HepG2 (cell line): ENCODE measurements at regions not wholly inside any gene's neighbourhood (a gene's known extent, or its start where the extent isn't known, plus 50 kb on each side); places are given as distances from the start of the nearest gene placed in this dataset.

Experiments used
- ARNTL ChIP-seq: sonication (generic); formaldehyde crosslinking; IDR thresholded peaks from 2 replicates; pipeline ENCODE4 v1.4.0; 2020; ENCODE audit warnings: mild to moderate bottlenecking, missing genetic modification reagents
- ASH2L ChIP-seq: fragments of 300-600, 200-600 bp; sonication (generic); IDR thresholded peaks from 2 replicates; pipeline ENCODE4 v1.7.0; 2017; ENCODE audit warnings: low read depth, mild to moderate bottlenecking, moderate library complexity, mixed read lengths, low read length; ENCODE audit not compliant: insufficient read length
- ATF1 ChIP-seq: IDR thresholded peaks from 2 replicates; pipeline ENCODE4 v1.6.1; 2016; ENCODE audit warnings: mild to moderate bottlenecking, control low read depth
- DDIT3 ChIP-seq: sonication (generic); formaldehyde crosslinking; IDR thresholded peaks from 2 replicates; pipeline ENCODE4 v1.4.0; 2020; ENCODE audit warnings: mild to moderate bottlenecking, missing genetic modification reagents
- ELF4 ChIP-seq: sonication (generic); formaldehyde crosslinking; IDR thresholded peaks from 2 replicates; pipeline ENCODE4 v1.5.0; 2020; ENCODE audit warnings: missing genetic modification reagents, mild to moderate bottlenecking, moderate library complexity, borderline replicate concordance
- HDAC1 ChIP-seq: sonication (generic); formaldehyde crosslinking; IDR thresholded peaks from 2 replicates; pipeline ENCODE4 v1.5.1; 2020; ENCODE audit warnings: mild to moderate bottlenecking, missing genetic modification reagents
- HNRNPUL1 ChIP-seq: fragments of 200-400 bp; formaldehyde crosslinking; IDR thresholded peaks from 2 replicates; pipeline ENCODE4 v1.6.1; 2017; ENCODE audit warnings: low read depth, mild to moderate bottlenecking, low read length, moderate library complexity
- JUND ChIP-seq: sonication (generic); formaldehyde crosslinking; IDR thresholded peaks from 2 replicates; pipeline ENCODE4 v1.8.0; 2022; ENCODE audit warnings: mild to moderate bottlenecking, missing genetic modification reagents
- KAT7 ChIP-seq: IDR thresholded peaks from 2 replicates; pipeline ENCODE4 v1.6.1; 2018; ENCODE audit warnings: borderline replicate concordance, missing compliant biosample characterization
- NCOA5 ChIP-seq: sonication (generic); formaldehyde crosslinking; IDR thresholded peaks from 2 replicates; pipeline ENCODE4 v1.4.0; 2020; ENCODE audit warnings: missing genetic modification reagents
- NFKBIZ ChIP-seq: IDR thresholded peaks from 2 replicates; pipeline ENCODE4 v1.6.1; 2018; ENCODE audit warnings: missing genetic modification reagents, missing compliant biosample characterization
- NKX3-1 ChIP-seq: sonication (generic); formaldehyde crosslinking; IDR thresholded peaks from 2 replicates; pipeline ENCODE4 v1.5.0; 2020; ENCODE audit warnings: missing genetic modification reagents
- NR3C1 ChIP-seq: sonication (generic); formaldehyde crosslinking; IDR thresholded peaks from 2 replicates; pipeline ENCODE4 v1.4.0; 2020; ENCODE audit warnings: missing genetic modification reagents
- PLSCR1 ChIP-seq: sonication (generic); formaldehyde crosslinking; IDR thresholded peaks from 2 replicates; pipeline ENCODE4 v1.5.0; 2020; ENCODE audit warnings: missing genetic modification reagents, mild to moderate bottlenecking, borderline replicate concordance
- REXO4 ChIP-seq: sonication (generic); formaldehyde crosslinking; IDR thresholded peaks from 2 replicates; pipeline ENCODE4 v1.8.0; 2022; ENCODE audit warnings: missing genetic modification reagents, mild to moderate bottlenecking, borderline replicate concordance
- ZBTB20 ChIP-seq: sonication (generic); formaldehyde crosslinking; IDR thresholded peaks from 2 replicates; pipeline ENCODE4 v1.8.1; 2023; ENCODE audit warnings: missing genetic modification reagents, low read depth, mild to moderate bottlenecking, borderline replicate concordance
- ZBTB8A ChIP-seq: sonication (generic); formaldehyde crosslinking; IDR thresholded peaks from 2 replicates; pipeline ENCODE4 v1.4.0; 2020; ENCODE audit warnings: mild to moderate bottlenecking, low read depth, missing genetic modification reagents, borderline replicate concordance
- ZNF550 ChIP-seq: sonication (generic); formaldehyde crosslinking; IDR thresholded peaks from 2 replicates; pipeline ENCODE4 v1.4.0; 2020; ENCODE audit warnings: mild to moderate bottlenecking, missing genetic modification reagents, borderline replicate concordance
- ZNF790 ChIP-seq: sonication (generic); formaldehyde crosslinking; IDR thresholded peaks from 2 replicates; pipeline ENCODE4 v1.8.0; 2022; ENCODE audit warnings: missing genetic modification reagents, mild to moderate bottlenecking, borderline replicate concordance
- ZNF792 ChIP-seq: IDR thresholded peaks from 2 replicates; pipeline ENCODE4 v1.6.1; 2016
- ZNF891 ChIP-seq: sonication (generic); formaldehyde crosslinking; IDR thresholded peaks from 2 replicates; pipeline ENCODE4 v1.5.0; 2020; ENCODE audit warnings: mild to moderate bottlenecking, missing genetic modification reagents
- TF ChIP-seq, protein P1 (sequence below): sonication (generic); formaldehyde crosslinking; IDR thresholded peaks from 2 replicates; pipeline ENCODE4 v1.9.0; 2021; ENCODE audit warnings: mild to moderate bottlenecking, missing genetic modification reagents
- TF ChIP-seq, protein P2 (sequence below): IDR thresholded peaks from 2 replicates; pipeline ENCODE4 v1.6.1; 2016; ENCODE audit warnings: control low read depth

DNA sequence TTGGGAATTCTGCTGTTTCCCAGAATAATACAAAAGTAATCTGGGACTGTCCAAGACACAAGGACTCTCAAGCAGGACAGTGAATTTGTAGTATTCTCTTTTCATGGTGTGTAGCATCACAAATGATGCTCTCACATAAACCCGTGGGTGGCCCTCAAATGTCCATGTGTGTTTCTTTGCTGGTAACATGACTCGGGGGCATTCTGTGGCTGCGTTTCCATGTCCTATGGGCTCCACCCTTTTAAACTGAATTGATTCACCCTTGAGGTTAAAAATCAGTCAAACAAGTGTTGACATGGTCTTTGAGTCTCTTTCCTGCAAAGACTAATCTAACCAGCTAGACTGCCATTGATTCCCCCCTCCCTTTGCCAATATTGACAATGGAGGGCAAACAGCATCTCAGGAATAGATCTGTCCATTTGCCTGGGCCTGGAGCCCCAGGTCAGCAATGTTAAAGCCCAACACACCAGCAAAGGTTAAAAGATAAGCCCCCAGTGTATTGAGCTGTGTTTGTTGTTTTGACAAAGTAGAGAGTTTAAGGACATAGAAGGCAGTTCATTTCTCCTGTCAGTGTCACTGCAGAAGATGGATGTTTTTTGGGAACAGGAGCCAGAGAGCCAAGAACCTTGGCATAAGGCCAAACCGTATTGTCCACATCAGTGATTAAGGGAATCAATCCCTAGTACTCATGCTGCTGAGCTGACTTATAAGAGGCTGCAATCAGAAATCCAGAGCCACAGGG lies 117.1 kb upstream of the COX10 start (continued):
- TF ChIP-seq, protein P1, sequence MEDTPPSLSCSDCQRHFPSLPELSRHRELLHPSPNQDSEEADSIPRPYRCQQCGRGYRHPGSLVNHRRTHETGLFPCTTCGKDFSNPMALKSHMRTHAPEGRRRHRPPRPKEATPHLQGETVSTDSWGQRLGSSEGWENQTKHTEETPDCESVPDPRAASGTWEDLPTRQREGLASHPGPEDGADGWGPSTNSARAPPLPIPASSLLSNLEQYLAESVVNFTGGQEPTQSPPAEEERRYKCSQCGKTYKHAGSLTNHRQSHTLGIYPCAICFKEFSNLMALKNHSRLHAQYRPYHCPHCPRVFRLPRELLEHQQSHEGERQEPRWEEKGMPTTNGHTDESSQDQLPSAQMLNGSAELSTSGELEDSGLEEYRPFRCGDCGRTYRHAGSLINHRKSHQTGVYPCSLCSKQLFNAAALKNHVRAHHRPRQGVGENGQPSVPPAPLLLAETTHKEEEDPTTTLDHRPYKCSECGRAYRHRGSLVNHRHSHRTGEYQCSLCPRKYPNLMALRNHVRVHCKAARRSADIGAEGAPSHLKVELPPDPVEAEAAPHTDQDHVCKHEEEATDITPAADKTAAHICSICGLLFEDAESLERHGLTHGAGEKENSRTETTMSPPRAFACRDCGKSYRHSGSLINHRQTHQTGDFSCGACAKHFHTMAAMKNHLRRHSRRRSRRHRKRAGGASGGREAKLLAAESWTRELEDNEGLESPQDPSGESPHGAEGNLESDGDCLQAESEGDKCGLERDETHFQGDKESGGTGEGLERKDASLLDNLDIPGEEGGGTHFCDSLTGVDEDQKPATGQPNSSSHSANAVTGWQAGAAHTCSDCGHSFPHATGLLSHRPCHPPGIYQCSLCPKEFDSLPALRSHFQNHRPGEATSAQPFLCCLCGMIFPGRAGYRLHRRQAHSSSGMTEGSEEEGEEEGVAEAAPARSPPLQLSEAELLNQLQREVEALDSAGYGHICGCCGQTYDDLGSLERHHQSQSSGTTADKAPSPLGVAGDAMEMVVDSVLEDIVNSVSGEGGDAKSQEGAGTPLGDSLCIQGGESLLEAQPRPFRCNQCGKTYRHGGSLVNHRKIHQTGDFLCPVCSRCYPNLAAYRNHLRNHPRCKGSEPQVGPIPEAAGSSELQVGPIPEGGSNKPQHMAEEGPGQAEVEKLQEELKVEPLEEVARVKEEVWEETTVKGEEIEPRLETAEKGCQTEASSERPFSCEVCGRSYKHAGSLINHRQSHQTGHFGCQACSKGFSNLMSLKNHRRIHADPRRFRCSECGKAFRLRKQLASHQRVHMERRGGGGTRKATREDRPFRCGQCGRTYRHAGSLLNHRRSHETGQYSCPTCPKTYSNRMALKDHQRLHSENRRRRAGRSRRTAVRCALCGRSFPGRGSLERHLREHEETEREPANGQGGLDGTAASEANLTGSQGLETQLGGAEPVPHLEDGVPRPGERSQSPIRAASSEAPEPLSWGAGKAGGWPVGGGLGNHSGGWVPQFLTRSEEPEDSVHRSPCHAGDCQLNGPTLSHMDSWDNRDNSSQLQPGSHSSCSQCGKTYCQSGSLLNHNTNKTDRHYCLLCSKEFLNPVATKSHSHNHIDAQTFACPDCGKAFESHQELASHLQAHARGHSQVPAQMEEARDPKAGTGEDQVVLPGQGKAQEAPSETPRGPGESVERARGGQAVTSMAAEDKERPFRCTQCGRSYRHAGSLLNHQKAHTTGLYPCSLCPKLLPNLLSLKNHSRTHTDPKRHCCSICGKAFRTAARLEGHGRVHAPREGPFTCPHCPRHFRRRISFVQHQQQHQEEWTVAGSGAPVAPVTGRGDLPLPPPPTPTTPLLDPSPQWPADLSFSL (CRISPR knock-in tag), result no peak
- no peak for TF ChIP-seq ZNF790 (CRISPR knock-in tag)
- peak; percentile 97 for TF ChIP-seq HDAC1 (CRISPR knock-in tag)
- TF ChIP-seq HNRNPUL1, result no peak
- peak; percentile 12 for TF ChIP-seq ASH2L
- TF ChIP-seq, protein P2, sequence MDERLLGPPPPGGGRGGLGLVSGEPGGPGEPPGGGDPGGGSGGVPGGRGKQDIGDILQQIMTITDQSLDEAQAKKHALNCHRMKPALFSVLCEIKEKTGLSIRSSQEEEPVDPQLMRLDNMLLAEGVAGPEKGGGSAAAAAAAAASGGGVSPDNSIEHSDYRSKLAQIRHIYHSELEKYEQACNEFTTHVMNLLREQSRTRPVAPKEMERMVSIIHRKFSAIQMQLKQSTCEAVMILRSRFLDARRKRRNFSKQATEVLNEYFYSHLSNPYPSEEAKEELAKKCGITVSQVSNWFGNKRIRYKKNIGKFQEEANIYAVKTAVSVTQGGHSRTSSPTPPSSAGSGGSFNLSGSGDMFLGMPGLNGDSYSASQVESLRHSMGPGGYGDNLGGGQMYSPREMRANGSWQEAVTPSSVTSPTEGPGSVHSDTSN (CRISPR knock-in tag), result peak; percentile 77
- TF ChIP-seq ATF1 (CRISPR knock-in tag), result peak; percentile 60; the same call in 1 of the 2 replicates
- no peak for TF ChIP-seq DDIT3 (CRISPR knock-in tag)
- 0 out of 2 replicates have a peak, but pooled peaks have one; percentile 27 for TF ChIP-seq ELF4 (CRISPR knock-in tag)
- TF ChIP-seq PLSCR1 (CRISPR knock-in tag), result no peak
- no peak for TF ChIP-seq ZBTB8A (CRISPR knock-in tag)
- no peak for TF ChIP-seq ZNF891
- TF ChIP-seq REXO4 (CRISPR knock-in tag), result no peak
- peak; percentile 46; the same call in 1 of the 2 replicates for TF ChIP-seq JUND (CRISPR knock-in tag)
- no peak for TF ChIP-seq ZNF550 (CRISPR knock-in tag)
- no peak for TF ChIP-seq NR3C1 (CRISPR knock-in tag)
- TF ChIP-seq ARNTL (CRISPR knock-in tag), result peak; percentile 75
- TF ChIP-seq NKX3-1 (CRISPR knock-in tag), result no peak
- peak; percentile 91; the same call in 1 of the 2 replicates for TF ChIP-seq ZBTB20
- TF ChIP-seq NFKBIZ (CRISPR knock-in tag), result peak; percentile 53; the same call in 1 of the 2 replicates
- no peak for TF ChIP-seq KAT7 (CRISPR knock-in tag)
- no peak for TF ChIP-seq NCOA5 (CRISPR knock-in tag)
- TF ChIP-seq ZNF792, result 0 out of 2 replicates have a peak, but pooled peaks have one; percentile 57
